HG02870 (cell line): ENCODE measurements at regions not wholly inside any gene's neighbourhood (a gene's known extent, or its start where the extent isn't known, plus 50 kb on each side); places are given as distances from the start of the nearest gene placed in this dataset.

ENCODE experiments used
- ATAC-seq: cut with Tn5 transposase; IDR thresholded peaks from one replicate; pipeline ENCODE4 v1.9.1; 2021; ENCODE audit warnings: mild to moderate bottlenecking, moderate library complexity; ENCODE audit not compliant: unreplicated experiment

GRCh38 chr4:30837131-30837539 is 117.0 kb downstream of the PCDH7 start:
- no peak for ATAC-seq

GRCh38 chr4:30837861-30838260 is 117.7 kb downstream of the PCDH7 start:
- ATAC-seq, result no peak

DNA sequence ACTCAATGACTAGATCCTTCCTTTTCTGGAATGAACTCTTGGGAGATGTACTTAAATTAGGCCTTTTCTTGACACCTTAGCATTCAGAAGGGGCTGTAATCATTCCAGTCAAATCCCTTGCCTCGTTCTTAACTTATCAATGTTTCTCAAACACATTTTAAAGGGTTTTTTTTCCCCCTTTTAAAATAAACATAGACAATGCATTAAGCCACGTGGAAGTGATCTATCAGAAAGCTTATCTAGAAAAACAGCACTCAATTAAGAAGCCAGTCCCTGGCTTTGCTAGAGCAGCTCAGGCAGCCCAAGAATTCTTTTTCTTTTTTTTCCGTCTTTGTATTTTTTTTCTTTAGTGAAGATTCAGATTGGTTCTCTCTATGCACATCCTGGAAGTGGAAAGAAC is 118.2 kb downstream of the PCDH7 start:
- no peak for ATAC-seq

DNA sequence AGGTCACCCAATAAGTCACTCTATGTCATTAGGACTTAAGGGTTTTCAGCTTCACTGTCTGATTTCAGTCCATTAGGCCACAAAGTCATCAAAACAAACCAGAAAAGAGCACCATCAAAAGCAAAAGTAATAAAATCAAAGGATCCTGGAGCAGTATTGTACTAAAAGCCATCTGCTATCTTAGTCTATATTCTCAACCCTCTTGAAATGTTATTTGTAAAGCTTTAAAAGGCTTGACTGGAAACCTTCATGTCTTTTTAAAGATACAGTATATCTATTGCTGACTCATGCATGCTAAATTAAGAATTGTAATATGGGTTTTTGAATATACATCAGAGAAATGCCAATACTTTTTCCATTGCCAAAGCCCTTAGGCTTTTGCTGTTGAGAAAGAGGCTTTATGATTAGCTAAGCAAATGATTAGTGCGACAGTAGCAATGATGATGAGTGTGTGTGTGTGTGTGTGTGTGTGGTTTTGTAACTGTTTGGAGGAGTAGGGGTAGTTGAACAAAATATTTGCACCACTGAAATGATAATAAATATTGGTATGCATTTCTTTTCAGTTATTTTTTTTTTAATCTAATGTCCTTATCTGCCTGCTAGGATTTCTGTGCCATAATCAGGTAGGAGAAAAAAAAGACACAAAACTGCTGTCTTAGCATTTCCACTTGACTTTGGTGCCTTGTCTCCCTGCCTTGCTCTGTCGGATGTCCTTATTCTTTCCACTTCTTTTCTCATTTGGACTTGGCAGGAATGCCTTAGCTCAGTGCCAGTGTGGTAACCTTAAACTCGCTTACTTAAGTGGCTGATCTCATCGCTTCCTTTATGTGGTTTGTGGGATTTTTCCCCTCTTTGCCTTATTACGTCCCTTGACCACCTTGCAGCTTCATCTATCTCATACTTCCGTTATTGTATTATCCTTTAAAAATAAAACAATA is 119.7 kb downstream of the PCDH7 start:
- ATAC-seq, result no peak

DNA sequence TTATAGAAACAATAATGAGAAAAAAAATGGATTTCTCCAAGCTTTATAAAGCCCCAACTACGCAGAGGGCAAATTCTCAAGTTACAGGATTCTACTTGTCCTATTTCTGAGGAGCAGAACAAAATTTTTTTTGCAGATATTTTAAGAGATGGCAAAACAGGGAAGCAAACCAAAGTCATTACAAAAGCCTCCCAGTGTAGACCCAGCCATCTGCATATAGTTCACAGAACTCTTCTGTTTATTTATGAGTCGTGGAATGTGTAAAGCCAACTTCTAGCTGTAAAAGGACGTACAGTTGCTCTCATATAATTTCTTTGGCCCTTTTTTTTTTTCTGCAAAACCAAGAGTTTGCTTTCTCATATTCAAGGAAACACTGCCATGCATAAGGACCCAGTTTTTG is 120.4 kb downstream of the PCDH7 start:
- no peak for ATAC-seq

DNA sequence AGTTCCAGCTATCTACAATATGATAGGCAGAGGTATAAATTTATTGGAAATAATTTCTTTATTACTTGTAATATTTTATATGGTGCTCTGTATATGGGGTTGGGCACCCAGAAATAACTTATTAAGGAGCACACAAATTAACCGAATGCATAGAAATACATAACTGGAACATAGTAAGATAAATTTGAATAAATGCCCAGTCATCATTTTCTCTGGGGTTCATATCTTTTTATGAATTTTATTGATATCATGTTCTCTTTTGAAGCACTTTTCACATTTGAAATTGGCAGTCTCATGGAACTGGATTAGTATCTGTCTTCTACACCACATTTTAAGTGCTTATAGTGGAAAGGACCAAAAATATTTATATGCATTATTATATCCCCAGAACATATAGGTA is 122.0 kb downstream of the PCDH7 start:
- no peak for ATAC-seq

- ATAC-seq, result no peak
Measured at GRCh38 chr4:30842689-30843088, 122.5 kb downstream of the PCDH7 start.

GRCh38 chr4:30844861-30845582 is 124.9 kb downstream of the PCDH7 start:
- ATAC-seq, result no peak

DNA sequence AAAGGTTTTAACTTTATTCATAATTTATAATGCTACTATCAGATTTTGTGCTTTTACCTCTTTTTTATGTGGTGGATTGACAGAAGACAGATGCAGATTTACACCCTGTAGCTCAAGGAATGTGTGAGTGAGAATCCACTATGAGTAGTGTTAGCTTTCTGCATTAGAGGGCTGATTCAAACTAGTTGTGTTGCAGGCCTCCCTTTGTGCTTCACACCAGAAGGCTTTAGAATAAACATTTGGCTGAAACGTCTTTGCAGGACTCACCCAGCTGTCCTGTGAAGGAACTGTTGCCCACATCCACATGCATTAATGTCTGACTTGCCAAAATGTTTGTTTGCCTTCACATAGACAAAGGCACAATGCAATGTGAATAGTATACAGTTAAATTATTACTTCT is 127.0 kb downstream of the PCDH7 start:
- no peak for ATAC-seq

- ATAC-seq, result no peak
Measured at GRCh38 chr4:30847958-30848357, 127.8 kb downstream of the PCDH7 start.

DNA sequence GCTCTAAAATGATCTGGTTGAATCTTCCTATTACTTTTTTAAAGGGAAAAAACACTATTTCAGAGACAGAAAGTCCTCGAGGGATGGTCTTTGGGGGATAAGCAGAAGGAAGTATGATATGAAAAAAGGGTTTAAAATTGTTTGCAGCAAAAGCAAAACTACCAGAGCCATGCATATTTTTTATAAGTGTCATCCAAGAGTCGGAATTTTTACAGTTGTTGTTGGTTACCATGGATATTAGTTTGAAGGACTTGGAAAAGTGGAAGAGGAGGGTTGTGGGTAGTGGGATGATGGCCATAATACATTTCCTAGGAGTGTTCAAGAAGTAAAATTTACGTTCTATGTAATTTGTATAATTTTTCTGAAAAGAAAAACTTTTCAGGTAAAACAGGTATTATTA is 134.4 kb downstream of the PCDH7 start:
- no peak for ATAC-seq

DNA sequence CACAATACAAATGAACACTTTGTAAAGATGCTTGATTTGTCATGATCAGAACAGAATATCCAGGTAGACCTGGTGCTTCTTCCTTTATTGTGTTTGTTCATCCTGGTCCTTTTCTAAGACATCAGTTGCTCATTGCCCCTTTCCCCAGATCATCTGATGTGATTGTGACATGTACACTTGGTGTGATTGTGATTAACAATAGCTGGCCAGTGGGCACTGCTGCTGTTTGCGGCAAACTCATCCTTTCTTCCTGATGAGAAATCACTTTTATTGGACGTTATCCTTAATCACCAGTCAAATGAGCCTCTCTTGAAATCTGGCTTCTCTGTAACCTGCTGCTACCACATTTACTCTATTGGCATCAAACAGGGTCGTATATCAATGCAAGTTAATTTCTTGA is 135.1 kb downstream of the PCDH7 start:
- ATAC-seq, result no peak

DNA sequence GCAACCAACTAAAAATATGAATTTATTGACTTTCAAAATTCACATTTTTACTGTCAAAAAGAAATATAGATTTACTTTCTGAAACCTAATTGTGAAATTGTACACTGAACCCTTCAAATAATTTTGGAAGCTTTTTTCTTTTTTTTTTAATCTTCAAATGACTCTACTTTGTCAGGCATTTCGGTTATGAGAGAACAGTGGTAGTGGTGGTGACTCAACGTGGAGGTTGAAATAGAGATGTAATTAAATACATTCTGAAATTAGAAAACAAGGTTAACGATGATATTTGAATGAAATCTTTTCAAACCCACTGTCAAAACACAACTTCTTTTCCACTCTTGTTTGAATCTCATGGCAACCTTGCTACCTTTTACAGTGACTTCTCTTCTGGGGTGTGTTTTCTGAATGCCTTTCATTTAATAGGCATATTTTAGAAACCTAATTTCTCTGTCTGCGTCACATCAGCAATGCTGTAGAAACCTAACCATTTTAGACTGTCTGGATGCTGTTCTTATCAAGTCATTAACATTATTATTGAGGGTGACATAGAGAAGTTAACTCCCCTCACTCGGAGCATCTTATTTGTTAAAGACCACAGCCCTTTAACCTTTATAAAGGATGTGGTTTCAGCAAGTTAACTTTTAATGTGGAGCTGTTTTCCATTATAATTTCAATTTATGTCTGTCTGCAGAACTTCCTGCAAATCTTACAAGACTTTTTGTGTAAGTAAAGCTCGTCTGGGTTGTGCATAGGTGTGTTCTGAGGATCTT is 136.8 kb downstream of the PCDH7 start:
- ATAC-seq, result no peak

GRCh38 chr4:30860978-30861377 is 140.8 kb downstream of the PCDH7 start:
- ATAC-seq, result no peak

GRCh38 chr4:30862196-30862595 is 142.0 kb downstream of the PCDH7 start:
- ATAC-seq, result no peak

GRCh38 chr4:30863021-30863420 is 142.9 kb downstream of the PCDH7 start:
- ATAC-seq, result no peak

GRCh38 chr4:30865691-30866090 is 145.5 kb downstream of the PCDH7 start:
- ATAC-seq, result no peak

DNA sequence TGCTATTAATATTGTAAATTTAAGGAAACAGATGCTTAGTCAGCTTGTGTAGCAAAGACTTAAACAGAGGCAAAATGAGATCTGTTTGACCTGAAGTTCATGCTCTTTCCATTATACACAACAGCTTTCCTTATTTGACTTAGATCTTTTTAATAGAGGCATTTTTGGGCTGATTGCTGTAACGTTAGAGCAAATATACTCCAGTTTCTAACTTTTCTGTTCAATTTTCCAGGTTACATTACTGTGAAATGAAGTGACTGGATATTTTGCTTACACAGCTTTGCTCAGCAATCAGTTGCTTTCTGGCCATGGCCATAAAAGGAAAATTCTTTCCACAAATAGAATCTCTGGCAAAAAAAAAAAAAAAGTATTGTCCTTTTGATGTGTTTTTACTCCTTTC is 146.2 kb downstream of the PCDH7 start:
- no peak for ATAC-seq

GRCh38 chr4:30866907-30867306 is 146.7 kb downstream of the PCDH7 start:
- ATAC-seq, result no peak

DNA sequence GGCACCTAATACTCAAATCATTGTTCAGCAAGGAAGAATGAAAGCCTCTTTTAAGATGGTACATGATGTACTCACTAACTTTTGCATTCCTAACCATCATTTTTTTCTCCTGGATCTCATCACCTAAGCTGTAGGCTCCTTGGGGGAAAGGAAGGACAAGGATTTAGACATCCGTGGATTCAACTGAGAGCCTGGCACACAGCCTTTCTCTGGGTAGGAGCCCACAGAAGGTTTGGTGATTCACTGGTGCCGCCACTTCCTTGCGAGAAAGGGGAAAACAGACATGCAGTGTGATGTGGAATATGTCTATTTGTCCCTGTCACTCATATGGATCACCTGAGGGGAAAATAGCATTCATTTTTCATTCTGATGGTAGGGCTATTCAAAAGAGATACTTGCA is 147.3 kb downstream of the PCDH7 start:
- ATAC-seq, result no peak

- ATAC-seq, result no peak
Measured at GRCh38 chr4:30868111-30868895, 148.1 kb downstream of the PCDH7 start.
